ENCODE measurements at regions not wholly inside any gene's neighbourhood (a gene's known extent, or its start where the extent isn't known, plus 50 kb on each side); places are given as distances from the start of the nearest gene placed in this dataset.
"Not testable (repeated sequence)": the region's sequence is repeated elsewhere in the genome, so short reads cannot be mapped to it uniquely, and the experiment has no call there.

GRCh38 chr2:36035137-36035536 is 320.4 kb upstream of the CRIM1 start:
- no peak for DNase-seq

- no peak for DNase-seq
Measured at GRCh38 chr2:36032046-36032445, 323.5 kb upstream of the CRIM1 start.

- DNase-seq = no peak
Measured at GRCh38 chr2:36031471-36031870, 324.1 kb upstream of the CRIM1 start.

GRCh38 chr2:36027616-36028015 is 328.0 kb upstream of the CRIM1 start:
- no peak for DNase-seq

GRCh38 chr2:36013064-36013463 is 342.5 kb upstream of the CRIM1 start:
- DNase-seq = no peak

- no peak for DNase-seq
Measured at GRCh38 chr2:36006444-36006843, 349.1 kb upstream of the CRIM1 start.

GRCh38 chr2:36002941-36003340 is 352.6 kb upstream of the CRIM1 start:
- DNase-seq = no peak

GRCh38 chr2:35997488-35997887 is 358.1 kb upstream of the CRIM1 start:
- no peak for DNase-seq

GRCh38 chr2:35989503-35989902 is 366.1 kb upstream of the CRIM1 start:
- DNase-seq = no peak

- no peak for DNase-seq
Measured at GRCh38 chr2:35989040-35989439, 366.5 kb upstream of the CRIM1 start.

- no peak for DNase-seq
Measured at GRCh38 chr2:35986871-35987270, 368.7 kb upstream of the CRIM1 start.

- no peak for DNase-seq
Measured at GRCh38 chr2:35978218-35978617, 377.4 kb upstream of the CRIM1 start.

- DNase-seq = no peak
Measured at GRCh38 chr2:35976611-35977010, 379.0 kb upstream of the CRIM1 start.

GRCh38 chr2:35973737-35974132 is 381.8 kb upstream of the CRIM1 start:
- no peak for DNase-seq

- DNase-seq = no peak
Measured at GRCh38 chr2:35973132-35973736, 382.3 kb upstream of the CRIM1 start.

- DNase-seq = no peak
Measured at GRCh38 chr2:35963824-35964223, 391.8 kb upstream of the CRIM1 start.

- DNase-seq = no peak
Measured at GRCh38 chr2:35963357-35963756, 392.2 kb upstream of the CRIM1 start.

- DNase-seq = no peak
Measured at GRCh38 chr2:35962585-35963146, 392.9 kb upstream of the CRIM1 start.

GRCh38 chr2:35960596-35960995 is 395.0 kb upstream of the CRIM1 start:
- no peak for DNase-seq

- not testable (repeated sequence) for DNase-seq
Measured at GRCh38 chr2:35957053-35957452, 398.5 kb upstream of the CRIM1 start.

GRCh38 chr2:35946478-35946877 is 409.1 kb upstream of the CRIM1 start:
- no peak for DNase-seq

- DNase-seq = no peak
Measured at GRCh38 chr2:35938838-35939237, 416.7 kb upstream of the CRIM1 start.

- DNase-seq = no peak
Measured at GRCh38 chr2:35933031-35933430, 422.5 kb upstream of the CRIM1 start.

GRCh38 chr2:35932276-35932963 is 423.2 kb upstream of the CRIM1 start:
- no peak for DNase-seq

- DNase-seq = no peak
Measured at GRCh38 chr2:35931626-35932025, 424.0 kb upstream of the CRIM1 start.

All from stimulated activated CD4-positive, alpha-beta T cell treated with anti-CD3 and anti-CD28 coated beads, Interleukin-4, amount 100 ng/mL, for 4 hours (primary cell).